PC-9 (cell line): ENCODE measurements at regions not wholly inside any gene's neighbourhood (a gene's known extent, or its start where the extent isn't known, plus 50 kb on each side); places are given as distances from the start of the nearest gene placed in this dataset.

Source experiments
- BruUV-seq: library from RNA; stranded (reverse); fragments of 400-500 nt; replicated peaks from 2 replicates; lab custom pipeline; 2021; lab: Mats Ljungman, UMichigan
- CTCF ChIA-PET: fragments of 300-600 bp; sonication (Branson Sonifier 250); formaldehyde crosslinking; loops from one replicate; lab custom pipeline; 2022; ENCODE audit warnings: antibody characterized with exemption; lab: Charles Lee
- POLR2A ChIA-PET: fragments of 300-600 bp; sonication (Branson Sonifier 250); formaldehyde crosslinking; loops from one replicate; lab custom pipeline; 2022; ENCODE audit warnings: antibody characterized with exemption; ENCODE audit not compliant: unreplicated experiment; lab: Charles Lee
- DNase-seq, 2 experiments: peaks; one replicate each; pipeline versions ENCODE4 v3.0.0 to v3.0.0-alpha.2; 2015 to 2022; ENCODE audit warnings: mixed read lengths in 1 of 2
- H2AFZ ChIP-seq: fragments of 200-600 bp; sonication (generic); 2 replicates; pipeline ENCODE4 v1.8.1; 2017; ENCODE audit warnings: antibody characterized with exemption
- H3F3A ChIP-seq: fragments of 200-600 bp; sonication (generic); 2 replicates; pipeline ENCODE4 v1.8.1; 2017; ENCODE audit warnings: antibody characterized with exemption, mild to moderate bottlenecking, low read depth; ENCODE audit not compliant: insufficient read depth
- H3K27ac ChIP-seq: fragments of 200-600 bp; sonication (generic); 2 replicates; pipeline ENCODE4 v1.6.1; 2016; ENCODE audit warnings: mixed run types
- H3K27me3 ChIP-seq: fragments of 200-600 bp; sonication (generic); 2 replicates; pipeline ENCODE4 v1.6.1; 2016; ENCODE audit warnings: low read depth, mixed run types; ENCODE audit not compliant: insufficient read depth
- H3K36me3 ChIP-seq: fragments of 200-600 bp; sonication (generic); 2 replicates; pipeline ENCODE4 v1.6.1; 2016; ENCODE audit warnings: low read depth, mixed run types
- H3K4me1 ChIP-seq: fragments of 200-600 bp; sonication (generic); replicated peaks from 2 replicates; pipeline ENCODE4 v1.6.1; 2016; ENCODE audit warnings: mixed run types; ENCODE audit not compliant: insufficient read depth
- H3K4me2 ChIP-seq: fragments of 200-600 bp; sonication (generic); 2 replicates; pipeline ENCODE4 v1.6.1; 2017; ENCODE audit warnings: mixed run types
- H3K4me3 ChIP-seq: fragments of 200-600 bp; sonication (generic); 2 replicates; pipeline ENCODE4 v1.6.1; 2016; ENCODE audit warnings: mixed run types
- H3K79me2 ChIP-seq: fragments of 200-600 bp; sonication (generic); 2 replicates; pipeline ENCODE4 v1.6.1; 2017; ENCODE audit warnings: low read depth, mixed run types
- H3K9me2 ChIP-seq: fragments of 200-600 bp; sonication (generic); 2 replicates; pipeline ENCODE4 v1.8.1; 2017; ENCODE audit warnings: mild to moderate bottlenecking; ENCODE audit not compliant: insufficient read depth
- H3K9me3 ChIP-seq: fragments of 200-600 bp; sonication (generic); 2 replicates; pipeline ENCODE4 v1.8.1; 2016; ENCODE audit warnings: low read depth; ENCODE audit not compliant: insufficient read depth
- H4K20me1 ChIP-seq: fragments of 200-600 bp; sonication (generic); 2 replicates; pipeline ENCODE4 v1.8.1; 2017; ENCODE audit not compliant: insufficient read depth
- CTCF ChIP-seq: fragments of 200-600 bp; sonication (generic); conservative IDR thresholded peaks from 2 replicates; pipeline ENCODE4 v1.6.1; 2017; ENCODE audit warnings: mixed run types, antibody characterized with exemption, mild to moderate bottlenecking, moderate library complexity
- EZH2 ChIP-seq: fragments of 200-600 bp; sonication (generic); IDR thresholded peaks from 2 replicates; pipeline ENCODE4 v1.8.0; 2017; ENCODE audit warnings: antibody characterized with exemption, low read depth
- intact Hi-C: fragments of 100-400 bp; cut with micrococcal nuclease; formaldehyde crosslinking; loops from one replicate; pipeline ENCODE4 v1.10.0; 2022; ENCODE audit not compliant: unreplicated experiment

- DNase-seq: no peak
- Histone ChIP-seq H4K20me1 (no peaks in the 10 kb centered on the region), H3F3A (no peaks in the 10 kb centered on the region), H3K9me3 (no peaks in the 10 kb centered on the region), H3K4me1 (no peaks in the 10 kb centered on the region), H3K36me3 (no peaks in the 10 kb centered on the region), H3K9me2 (no peaks in the 10 kb centered on the region), H3K4me3 (no peak overlapping the region), H3K27ac (no peak overlapping the region), H2AFZ (no peak overlapping the region), H3K4me2 (no peak overlapping the region), H3K27me3 (no peaks in the 10 kb centered on the region), H3K79me2 (no peaks in the 10 kb centered on the region)
- no peak for TF ChIP-seq EZH2
- TF ChIP-seq CTCF: no peak
- CTCF ChIA-PET: no interaction called here
- POLR2A ChIA-PET: no interaction called here
- BruUV-seq: no TSS peak
- intact Hi-C loops: no loop called here
These were observed 795.5 kb upstream of the CDH2 start for GRCh38 chr18:28972333-28972907.

GRCh38 chr18:28963481-28963880 is 786.6 kb upstream of the CDH2 start:
- Histone ChIP-seq H3F3A (no peaks in the 10 kb centered on the region), H3K9me3 (no peaks in the 10 kb centered on the region), H3K79me2 (no peaks in the 10 kb centered on the region), H3K36me3 (no peaks in the 10 kb centered on the region), H3K4me1 (no peaks in the 10 kb centered on the region), H3K27ac (no peak overlapping the region), H4K20me1 (no peaks in the 10 kb centered on the region), H3K4me3 (no peak overlapping the region), H3K27me3 (no peaks in the 10 kb centered on the region), H3K4me2 (no peak overlapping the region), H2AFZ (no peak overlapping the region), H3K9me2 (no peaks in the 10 kb centered on the region)
- intact Hi-C loops: no loop called here
- ChIA-PET CTCF (no interaction called here), POLR2A (no interaction called here)
- BruUV-seq: no TSS peak
- no peak for DNase-seq
- TF ChIP-seq EZH2 (no peak), CTCF (no peak)

- Histone ChIP-seq H3K4me2 (no peak overlapping the region), H3K79me2 (no peaks in the 10 kb centered on the region), H4K20me1 (no peaks in the 10 kb centered on the region), H3K27me3 (no peaks in the 10 kb centered on the region), H3K4me1 (no peaks in the 10 kb centered on the region), H3K27ac (no peak overlapping the region), H3K9me2 (no peaks in the 10 kb centered on the region), H3K4me3 (no peak overlapping the region), H2AFZ (no peak overlapping the region), H3K36me3 (no peaks in the 10 kb centered on the region), H3F3A (no peaks in the 10 kb centered on the region), H3K9me3 (no peaks in the 10 kb centered on the region)
- CTCF ChIA-PET: no interaction called here
- POLR2A ChIA-PET: no interaction called here
- no peak for DNase-seq
- BruUV-seq: no TSS peak
- TF ChIP-seq CTCF (peak; percentile 54), EZH2 (no peak)
- intact Hi-C loops: no loop called here
These were observed 784.8 kb upstream of the CDH2 start for GRCh38 chr18:28961669-28962228.
